ENCODE measurements at regions not wholly inside any gene's neighbourhood (a gene's known extent, or its start where the extent isn't known, plus 50 kb on each side); places are given as distances from the start of the nearest gene placed in this dataset.

- no peaks in the 10 kb centered on the region for H3K36me3 ChIP-seq
- no peaks in the 10 kb centered on the region for H3K27me3 ChIP-seq
- no peak overlapping the region for H3K4me3 ChIP-seq (replicated peaks in 1 of 3)
- WGBS, 2 donors: 49 to 70% methylated on average over 2 of the region's 2 CpGs
- intact Hi-C loops (cut with DNase I): no loop called here
- H3K9me3 ChIP-seq: no peaks in the 10 kb centered on the region
- no peak for DNase-seq
- no peak overlapping the region for H3K27ac ChIP-seq
- H3K4me1 ChIP-seq: peaks cover 0 to 5% of the 10 kb centered on the region in 2 donors
- TF ChIP-seq POLR2A (IDR thresholded peaks at IDR 0.05): no peak
- TF ChIP-seq, protein P1, sequence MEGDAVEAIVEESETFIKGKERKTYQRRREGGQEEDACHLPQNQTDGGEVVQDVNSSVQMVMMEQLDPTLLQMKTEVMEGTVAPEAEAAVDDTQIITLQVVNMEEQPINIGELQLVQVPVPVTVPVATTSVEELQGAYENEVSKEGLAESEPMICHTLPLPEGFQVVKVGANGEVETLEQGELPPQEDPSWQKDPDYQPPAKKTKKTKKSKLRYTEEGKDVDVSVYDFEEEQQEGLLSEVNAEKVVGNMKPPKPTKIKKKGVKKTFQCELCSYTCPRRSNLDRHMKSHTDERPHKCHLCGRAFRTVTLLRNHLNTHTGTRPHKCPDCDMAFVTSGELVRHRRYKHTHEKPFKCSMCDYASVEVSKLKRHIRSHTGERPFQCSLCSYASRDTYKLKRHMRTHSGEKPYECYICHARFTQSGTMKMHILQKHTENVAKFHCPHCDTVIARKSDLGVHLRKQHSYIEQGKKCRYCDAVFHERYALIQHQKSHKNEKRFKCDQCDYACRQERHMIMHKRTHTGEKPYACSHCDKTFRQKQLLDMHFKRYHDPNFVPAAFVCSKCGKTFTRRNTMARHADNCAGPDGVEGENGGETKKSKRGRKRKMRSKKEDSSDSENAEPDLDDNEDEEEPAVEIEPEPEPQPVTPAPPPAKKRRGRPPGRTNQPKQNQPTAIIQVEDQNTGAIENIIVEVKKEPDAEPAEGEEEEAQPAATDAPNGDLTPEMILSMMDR (IDR thresholded peaks at IDR 0.05): no peak
These were observed 95.6 kb downstream of the TMEM30B start for GRCh38 chr14:61185534-61185933.

DNA sequence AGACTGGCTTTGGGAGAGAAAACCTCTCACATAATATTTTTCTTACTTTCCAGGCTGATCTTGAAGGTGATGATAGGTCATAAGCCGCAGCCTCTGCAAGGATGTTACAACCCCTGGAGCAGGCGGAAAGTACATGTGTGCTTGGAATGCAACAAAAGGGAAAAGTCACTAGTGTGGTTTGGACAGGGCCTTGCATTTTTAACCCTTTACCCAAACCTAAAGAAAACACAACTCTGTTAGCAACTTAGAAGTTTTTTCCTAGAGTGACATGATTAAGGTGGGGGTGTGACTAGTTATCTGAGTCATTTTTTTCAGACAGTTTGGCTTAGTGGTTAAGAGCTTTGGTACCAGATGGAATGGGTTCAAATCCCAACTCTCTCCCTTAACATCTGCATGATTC is 97.0 kb downstream of the TMEM30B start:
- H3K4me1 ChIP-seq: peaks cover 0 to 4% of the 10 kb centered on the region in 2 donors
- TF ChIP-seq POLR2A (IDR thresholded peaks at IDR 0.05): no peak
- TF ChIP-seq, protein P1 (IDR thresholded peaks at IDR 0.05): no peak
- H3K9me3 ChIP-seq: no peaks in the 10 kb centered on the region
- H3K36me3 ChIP-seq: no peaks in the 10 kb centered on the region
- intact Hi-C loops (cut with DNase I): no loop called here
- no peaks in the 10 kb centered on the region for H3K27me3 ChIP-seq
- no peak overlapping the region for H3K27ac ChIP-seq
- 76 to 82% methylated on average over 2 of the region's 2 CpGs for whole genome bisulfite sequencing, 2 donors
- no peak overlapping the region for H3K4me3 ChIP-seq (replicated peaks in 1 of 3)
- DNase-seq: no peak

- no peak overlapping the region for H3K4me3 ChIP-seq (replicated peaks in 1 of 3)
- intact Hi-C loops (cut with DNase I): no loop called here
- TF ChIP-seq POLR2A (IDR thresholded peaks at IDR 0.05): no peak
- TF ChIP-seq, protein P1 (IDR thresholded peaks at IDR 0.05): no peak
- no peaks in the 10 kb centered on the region for H3K27me3 ChIP-seq
- H3K36me3 ChIP-seq: no peaks in the 10 kb centered on the region
- H3K4me1 ChIP-seq: peaks cover 0 to 7% of the 10 kb centered on the region in 2 donors
- DNase-seq: no peak
- WGBS, 2 donors: 72 to 80% methylated on average over 6 of the region's 6 CpGs
- no peak overlapping the region for H3K27ac ChIP-seq
- no peaks in the 10 kb centered on the region for H3K9me3 ChIP-seq
These were observed 97.8 kb downstream of the TMEM30B start for GRCh38 chr14:61183196-61183885.

- WGBS, 2 donors: 95 to 96% methylated on average over 7 of the region's 7 CpGs
These were observed 101.2 kb downstream of the TMEM30B start for GRCh38 chr14:61179796-61180398.

More at GRCh38 chr14:61179796-61180398, 101.2 kb downstream of the TMEM30B start:
- Histone ChIP-seq H3K36me3 (no peaks in the 10 kb centered on the region), H3K27me3 (no peaks in the 10 kb centered on the region), H3K27ac (no peak overlapping the region), H3K4me3 (replicated peaks in 1 of 3) (no peak overlapping the region), H3K4me1 (peaks cover 4 to 18% of the 10 kb centered on the region in 2 donors), H3K9me3 (no peaks in the 10 kb centered on the region)
- DNase-seq: no peak
- TF ChIP-seq, protein P1 (IDR thresholded peaks at IDR 0.05): no peak
- TF ChIP-seq POLR2A (IDR thresholded peaks at IDR 0.05): no peak
- intact Hi-C loops (cut with DNase I): no loop called here
